Body of pancreas (tissue), 4 donors: ENCODE measurements at regions not wholly inside any gene's neighbourhood (a gene's known extent, or its start where the extent isn't known, plus 50 kb on each side); places are given as distances from the start of the nearest gene placed in this dataset.
"Not testable (repeated sequence)": the region's sequence is repeated elsewhere in the genome, so short reads cannot be mapped to it uniquely, and the experiment has no call there.

Source experiments
- ATAC-seq: fragments of 150-250 bp; one replicate; pipeline ENCODE4 v1.9.1; 2016
- DNase-seq, 4 donors: peaks; one replicate each; pipeline ENCODE4 v3.0.0-alpha.2; 2019
- H3K27ac ChIP-seq, 4 donors: fragments of 200-600 bp; sonication (generic); 1 replicate in 3 of 4; 2 replicates in 1 of 4; pipeline versions ENCODE4 v1.5.1 to v1.6.1; 2016 to 2019; ENCODE audit warnings: mild to moderate bottlenecking in 1 of 4, mixed read lengths in 1 of 4, moderate library complexity in 1 of 4
- H3K27me3 ChIP-seq, 2 donors: fragments of 200-600 bp; sonication (generic); one replicate each; pipeline ENCODE4 v1.6.0; 2016; ENCODE audit warnings: mild to moderate bottlenecking in 1 of 2
- H3K36me3 ChIP-seq, 2 donors: fragments of 200-600 bp; sonication (generic); replicated peaks in 1 of 2; 2 replicates each; pipeline ENCODE4 v1.5.1; 2016; ENCODE audit warnings: low read depth in 2 of 2; ENCODE audit not compliant: insufficient read depth in 1 of 2
- H3K4me1 ChIP-seq: fragments of 200-600 bp; sonication (generic); one replicate; pipeline ENCODE4 v1.6.0; 2016
- H3K4me3 ChIP-seq, 2 donors: fragments of 200-600 bp; sonication (generic); 1 replicate in 1 of 2; 2 replicates in 1 of 2; pipeline ENCODE4 v1.5.1; 2016 to 2019
- H3K9me3 ChIP-seq, 3 donors: fragments of 200-600 bp; sonication (generic); 1 replicate in 2 of 3; 2 replicates in 1 of 3; pipeline ENCODE4 v1.5.1; 2016
- CTCF ChIP-seq, 7 experiments: fragments of 450-650 bp in 4 of 7; fragments of 200-600 bp in 3 of 7; sonication (generic) in 3 of 7; IDR thresholded peaks; one replicate each; pipeline ENCODE4 v1.5.1; 2016 to 2019; ENCODE audit warnings: antibody characterized with exemption in 7 of 7
- POLR2A ChIP-seq, 3 donors: fragments of 450-650 bp; IDR thresholded peaks; one replicate each; pipeline ENCODE4 v1.6.1; 2016; ENCODE audit warnings: antibody characterized with exemption in 3 of 3, mild to moderate bottlenecking in 2 of 3
- WGBS, 2 donors: methylation state at CpG; one replicate each; pipeline ENCODE4 v1.1.5; 2017; 5-methylcytosine and 5-hydroxymethylcytosine counted together
- intact Hi-C: fragments of 100-400 bp; cut with DNase I; formaldehyde crosslinking; loops from one replicate; pipeline ENCODE4 v1.15.1; 2023

GRCh38 chr15:20294651-20295237, 246.9 kb downstream of the GOLGA6L6 start:
- intact Hi-C loops: no loop called here
- Histone ChIP-seq H3K27ac (no peak overlapping the region), H3K4me3 (no peak overlapping the region), H3K36me3 (no peaks in the 10 kb centered on the region), H3K27me3 (no peaks in the 10 kb centered on the region), H3K9me3 (no peaks in the 10 kb centered on the region), H3K4me1 (no peaks in the 10 kb centered on the region)
- TF ChIP-seq POLR2A (IDR thresholded peaks at IDR 0.05) (no peak), CTCF (IDR thresholded peaks at IDR 0.05) (no peak)
- DNase-seq (no peak), ATAC-seq (no peak)
- WGBS, 2 donors: 66 to 71% methylated on average over 53 to 58 of the region's 80 CpGs

GRCh38 chr15:20292422-20293005, 249.1 kb downstream of the GOLGA6L6 start:
- DNase-seq, H3K4me1 ChIP-seq, H3K27me3 ChIP-seq, H3K27ac ChIP-seq, intact Hi-C loops, H3K36me3 ChIP-seq, ATAC-seq, H3K4me3 ChIP-seq, H3K9me3 ChIP-seq: not testable (repeated sequence)
- WGBS, 2 donors: 36 to 47% methylated on average over 5 of the region's 5 CpGs

GRCh38 chr15:20291616-20292015, 250.0 kb downstream of the GOLGA6L6 start:
- H3K4me3 ChIP-seq, H3K36me3 ChIP-seq, DNase-seq, H3K27me3 ChIP-seq, ATAC-seq, H3K9me3 ChIP-seq, H3K4me1 ChIP-seq, intact Hi-C loops, H3K27ac ChIP-seq: not testable (repeated sequence)
- 57 to 64% methylated on average over 7 of the region's 7 CpGs for WGBS, 2 donors

DNA sequence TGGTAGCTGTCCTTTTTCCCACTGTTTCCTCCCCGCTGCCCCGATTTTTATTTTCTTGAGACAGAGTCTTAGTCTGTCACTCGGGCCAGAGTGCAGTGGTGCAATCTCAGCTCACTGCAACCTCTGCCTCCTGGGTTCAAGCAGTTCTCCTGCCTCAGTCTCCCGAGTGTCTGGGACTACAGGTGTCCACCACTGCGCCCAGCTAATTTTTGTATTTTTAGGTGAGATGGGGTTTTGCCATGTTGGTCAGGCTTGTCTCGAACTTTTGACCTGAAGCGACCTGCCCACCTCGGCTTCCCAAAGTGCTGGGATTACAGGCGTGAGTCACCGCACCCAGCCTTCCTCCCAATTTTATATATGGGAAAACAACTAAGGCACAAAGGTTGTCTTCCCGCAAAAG, 251.0 kb downstream of the GOLGA6L6 start:
- H3K27me3 ChIP-seq, H3K36me3 ChIP-seq, H3K4me1 ChIP-seq, H3K27ac ChIP-seq, H3K9me3 ChIP-seq, DNase-seq, ATAC-seq, H3K4me3 ChIP-seq, intact Hi-C loops: not testable (repeated sequence)
- 58 to 65% methylated on average over 11 of the region's 11 CpGs for WGBS, 2 donors

DNA sequence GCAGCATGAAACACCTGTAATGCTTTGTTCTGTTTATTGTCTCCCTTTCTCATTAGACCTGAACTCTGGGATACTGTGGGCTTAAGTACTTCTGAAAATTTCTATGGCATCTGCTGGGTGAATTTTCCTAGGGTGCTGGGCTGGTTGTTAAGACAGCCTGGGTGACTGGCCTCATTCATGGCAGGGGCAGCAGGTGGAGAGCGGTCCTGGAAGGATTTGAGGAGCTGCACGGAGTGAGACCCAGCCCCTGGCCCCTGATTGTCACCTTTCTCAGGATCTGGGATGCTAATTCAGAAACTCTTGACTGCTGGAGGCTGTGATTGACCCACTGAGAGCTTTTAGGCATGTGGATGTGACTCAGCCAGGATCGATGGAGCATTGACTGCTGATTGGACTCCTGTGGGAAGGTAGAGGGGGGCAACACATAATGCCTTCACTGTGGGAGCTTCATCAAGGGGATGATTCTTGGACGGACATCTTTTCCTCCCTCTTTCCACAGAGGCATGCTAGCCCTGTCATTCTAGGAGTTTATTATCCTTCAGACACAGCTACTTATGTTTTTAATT, 252.0 kb downstream of the GOLGA6L6 start:
- H3K4me3 ChIP-seq, H3K4me1 ChIP-seq, H3K27me3 ChIP-seq, H3K27ac ChIP-seq, DNase-seq, ATAC-seq, H3K36me3 ChIP-seq, H3K9me3 ChIP-seq, intact Hi-C loops: not testable (repeated sequence)
- WGBS, 2 donors: 44 to 58% methylated on average over 4 of the region's 4 CpGs

GRCh38 chr15:20288800-20289537, 252.6 kb downstream of the GOLGA6L6 start:
- ATAC-seq, intact Hi-C loops, DNase-seq, H3K36me3 ChIP-seq, H3K4me3 ChIP-seq, H3K27ac ChIP-seq, H3K4me1 ChIP-seq, H3K27me3 ChIP-seq, H3K9me3 ChIP-seq: not testable (repeated sequence)
- 37 to 52% methylated on average over 8 of the region's 8 CpGs for WGBS, 2 donors

GRCh38 chr15:20286559-20286958, 255.0 kb downstream of the GOLGA6L6 start:
- WGBS, 2 donors: 22 to 30% methylated on average over 2 of the region's 2 CpGs
- H3K27ac ChIP-seq, H3K9me3 ChIP-seq, H3K4me1 ChIP-seq, intact Hi-C loops, H3K4me3 ChIP-seq, ATAC-seq, H3K36me3 ChIP-seq, DNase-seq, H3K27me3 ChIP-seq: not testable (repeated sequence)

- not testable (repeated sequence) for ATAC-seq
- 25 to 30% methylated on average over 5 of the region's 5 CpGs for WGBS, 2 donors
Observed at GRCh38 chr15:20285696-20286300, 255.8 kb downstream of the GOLGA6L6 start.

DNA sequence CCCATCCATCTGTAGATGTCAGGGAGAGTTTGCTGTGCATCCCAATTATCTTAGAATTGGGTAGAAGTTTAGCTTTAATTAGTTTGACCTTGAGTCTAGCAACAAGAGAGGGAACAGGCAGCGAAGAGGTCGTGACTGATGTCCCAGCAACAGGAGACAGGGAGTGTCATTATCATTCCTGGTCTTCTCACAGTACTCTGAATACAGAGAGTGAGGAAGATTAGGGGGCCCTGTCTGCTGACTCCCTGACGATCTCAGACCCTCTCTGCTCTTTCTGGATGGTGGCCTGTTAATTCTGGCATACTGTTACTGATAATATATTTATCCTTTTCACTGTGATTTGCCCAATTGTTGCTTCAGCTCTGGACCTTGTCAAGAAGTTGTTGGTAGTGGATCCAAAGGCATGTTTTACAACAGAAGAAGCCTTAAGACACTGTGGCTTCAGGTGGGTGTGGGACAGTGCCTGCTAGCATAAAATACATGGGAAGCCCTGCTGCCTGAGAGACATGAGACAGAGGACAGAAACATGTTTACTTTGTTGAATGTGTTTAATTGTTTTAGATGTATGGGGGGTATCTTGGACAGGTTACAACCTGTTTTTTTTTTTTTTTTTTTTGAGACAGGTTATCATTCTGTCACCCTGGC, 256.6 kb downstream of the GOLGA6L6 start:
- ATAC-seq, H3K4me3 ChIP-seq, H3K27ac ChIP-seq, H3K27me3 ChIP-seq, DNase-seq, intact Hi-C loops, H3K4me1 ChIP-seq, H3K36me3 ChIP-seq: not testable (repeated sequence)
- 35 to 42% methylated on average over 3 of the region's 3 CpGs for WGBS, 2 donors
- peaks cover 0 to 16% (median 0%) of the 10 kb centered on the region in 3 donors for H3K9me3 ChIP-seq

More at GRCh38 chr15:20285696-20286300, 255.8 kb downstream of the GOLGA6L6 start:
- intact Hi-C loops, H3K36me3 ChIP-seq, H3K4me3 ChIP-seq, DNase-seq, H3K4me1 ChIP-seq, H3K9me3 ChIP-seq, H3K27me3 ChIP-seq, H3K27ac ChIP-seq: not testable (repeated sequence)

- H3K4me3 ChIP-seq, H3K36me3 ChIP-seq, H3K27ac ChIP-seq, H3K4me1 ChIP-seq, DNase-seq, H3K27me3 ChIP-seq, ATAC-seq, intact Hi-C loops: not testable (repeated sequence)
- H3K9me3 ChIP-seq: peaks cover 0 to 16% (median 0%) of the 10 kb centered on the region in 3 donors
- 45 to 52% methylated on average over 3 of the region's 3 CpGs for WGBS, 2 donors
Observed at GRCh38 chr15:20283651-20284050, 257.9 kb downstream of the GOLGA6L6 start.
